ENCODE measurements at regions not wholly inside any gene's neighbourhood (a gene's known extent, or its start where the extent isn't known, plus 50 kb on each side); places are given as distances from the start of the nearest gene placed in this dataset.

DNA sequence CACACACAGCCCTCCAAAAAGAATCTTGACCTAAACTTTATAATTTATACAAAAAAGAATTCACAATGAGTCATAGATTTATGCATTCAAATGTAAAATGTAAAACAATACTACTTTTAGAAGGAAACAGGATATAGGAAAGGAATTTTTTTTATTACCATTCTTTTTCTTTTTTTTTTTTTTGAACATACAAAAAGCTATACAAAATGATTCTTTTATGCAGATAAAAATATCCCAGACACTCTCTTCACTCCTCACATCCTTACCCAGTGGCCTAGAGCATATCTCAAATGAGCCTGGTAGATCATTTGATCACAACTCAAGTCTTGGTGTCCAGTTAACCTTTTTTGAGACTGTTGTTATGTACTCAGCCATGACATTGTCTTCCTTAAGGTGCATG, 307.3 kb upstream of the KLF3 start:
- no peak for DNase-seq
- intact Hi-C loops (cut with DNase I; ENCODE audit: low total_unique reads), result no loop called here

DNA sequence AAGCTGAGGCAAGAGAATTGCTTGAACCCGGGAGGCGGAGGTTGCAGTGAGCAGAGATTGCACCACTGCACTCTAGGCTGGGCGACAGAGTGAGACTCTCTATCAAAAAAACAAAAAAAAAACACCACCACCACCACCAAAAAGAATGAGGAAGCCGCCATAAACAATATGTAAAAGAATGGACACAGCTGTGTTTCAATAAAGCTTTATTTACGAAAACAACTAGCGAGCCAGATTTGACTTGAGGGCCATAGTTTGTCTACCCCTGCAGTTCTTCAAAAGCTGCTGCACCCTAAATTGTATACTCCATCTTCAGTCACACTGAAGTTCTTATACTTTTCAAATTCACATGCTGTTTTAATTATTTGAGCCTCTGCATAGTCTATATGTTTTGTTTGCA, 306.5 kb upstream of the KLF3 start:
- in situ Hi-C loops (cut with MboI; ENCODE audit: low pct_ligation_motif_present in 1 of 4, low pct_unique_long_range_greater_than_20kb in 1 of 4, low sequenced_read_pairs in 3 of 4) (no loop called here), intact Hi-C loops (cut with DNase I; ENCODE audit: low total_unique reads) (no loop called here)
- H3K4me1 ChIP-seq, result no peaks in the 10 kb centered on the region
- H3K9me3 ChIP-seq, result peaks cover 0 to 5% of the 10 kb centered on the region in 2 donors
- 94 to 96% methylated on average over 6 of the region's 6 CpGs for WGBS, 2 donors (ENCODE audit: low coverage in 1 of 2)
- no peaks in the 10 kb centered on the region for H3K27me3 ChIP-seq
- TF ChIP-seq EP300 (IDR thresholded peaks at IDR 0.05; ENCODE audit: low read depth) (no peak), POLR2AphosphoS5 (IDR thresholded peaks at IDR 0.05) (no peak), POLR2A (IDR thresholded peaks at IDR 0.05) (no peak)
- TF ChIP-seq, protein P1, sequence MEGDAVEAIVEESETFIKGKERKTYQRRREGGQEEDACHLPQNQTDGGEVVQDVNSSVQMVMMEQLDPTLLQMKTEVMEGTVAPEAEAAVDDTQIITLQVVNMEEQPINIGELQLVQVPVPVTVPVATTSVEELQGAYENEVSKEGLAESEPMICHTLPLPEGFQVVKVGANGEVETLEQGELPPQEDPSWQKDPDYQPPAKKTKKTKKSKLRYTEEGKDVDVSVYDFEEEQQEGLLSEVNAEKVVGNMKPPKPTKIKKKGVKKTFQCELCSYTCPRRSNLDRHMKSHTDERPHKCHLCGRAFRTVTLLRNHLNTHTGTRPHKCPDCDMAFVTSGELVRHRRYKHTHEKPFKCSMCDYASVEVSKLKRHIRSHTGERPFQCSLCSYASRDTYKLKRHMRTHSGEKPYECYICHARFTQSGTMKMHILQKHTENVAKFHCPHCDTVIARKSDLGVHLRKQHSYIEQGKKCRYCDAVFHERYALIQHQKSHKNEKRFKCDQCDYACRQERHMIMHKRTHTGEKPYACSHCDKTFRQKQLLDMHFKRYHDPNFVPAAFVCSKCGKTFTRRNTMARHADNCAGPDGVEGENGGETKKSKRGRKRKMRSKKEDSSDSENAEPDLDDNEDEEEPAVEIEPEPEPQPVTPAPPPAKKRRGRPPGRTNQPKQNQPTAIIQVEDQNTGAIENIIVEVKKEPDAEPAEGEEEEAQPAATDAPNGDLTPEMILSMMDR (IDR thresholded peaks at IDR 0.05), result no peak
- no peak overlapping the region for H3K4me3 ChIP-seq
- no peak for DNase-seq
- no peak overlapping the region for H3K27ac ChIP-seq
- no peaks in the 10 kb centered on the region for H3K36me3 ChIP-seq

More for the DNA sequence above, 307.3 kb upstream of the KLF3 start:
- Histone ChIP-seq H3K36me3 (no peaks in the 10 kb centered on the region), H3K27me3 (no peaks in the 10 kb centered on the region), H3K4me3 (no peak overlapping the region), H3K27ac (no peak overlapping the region), H3K4me1 (no peaks in the 10 kb centered on the region), H3K9me3 (peaks cover 0 to 5% of the 10 kb centered on the region in 2 donors)
- TF ChIP-seq POLR2A (IDR thresholded peaks at IDR 0.05), result no peak
- no peak for TF ChIP-seq EP300 (IDR thresholded peaks at IDR 0.05; ENCODE audit: low read depth)
- in situ Hi-C loops (cut with MboI; ENCODE audit: low pct_ligation_motif_present in 1 of 4, low pct_unique_long_range_greater_than_20kb in 1 of 4, low sequenced_read_pairs in 3 of 4), result no loop called here

DNA sequence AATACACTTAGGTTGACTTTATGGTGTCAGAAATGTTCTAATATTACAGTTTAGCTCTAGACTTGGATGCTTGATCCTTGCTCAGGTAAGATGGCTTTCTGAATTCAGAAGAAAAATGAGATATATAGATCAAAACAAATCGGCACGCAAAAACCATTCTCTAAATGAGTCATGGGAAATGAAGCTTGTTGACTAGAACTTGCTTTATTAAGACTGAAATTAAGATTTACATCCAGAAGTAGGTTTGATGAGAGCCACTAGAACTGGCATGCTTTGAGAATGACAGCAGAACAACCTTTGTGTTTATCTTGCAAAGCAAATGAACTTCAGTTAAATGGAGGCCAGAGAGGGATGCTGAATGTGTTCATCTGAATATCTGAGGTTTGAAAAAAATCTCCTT, 304.9 kb upstream of the KLF3 start:
- 57 to 83% methylated on average over 2 of the region's 2 CpGs for WGBS, 2 donors (ENCODE audit: low coverage in 1 of 2)
- Histone ChIP-seq H3K9me3 (peaks cover 0 to 2% of the 10 kb centered on the region in 2 donors), H3K36me3 (no peaks in the 10 kb centered on the region), H3K4me3 (no peak overlapping the region), H3K27ac (no peak overlapping the region), H3K4me1 (no peaks in the 10 kb centered on the region), H3K27me3 (no peaks in the 10 kb centered on the region)
- in situ Hi-C loops (cut with MboI; ENCODE audit: low pct_ligation_motif_present in 1 of 4, low pct_unique_long_range_greater_than_20kb in 1 of 4, low sequenced_read_pairs in 3 of 4) (no loop called here), intact Hi-C loops (cut with DNase I; ENCODE audit: low total_unique reads) (no loop called here)
- no peak for DNase-seq
- TF ChIP-seq, protein P1 (IDR thresholded peaks at IDR 0.05), result no peak
- TF ChIP-seq POLR2A (IDR thresholded peaks at IDR 0.05) (no peak), EP300 (IDR thresholded peaks at IDR 0.05; ENCODE audit: low read depth) (no peak), POLR2AphosphoS5 (IDR thresholded peaks at IDR 0.05) (no peak)

DNA sequence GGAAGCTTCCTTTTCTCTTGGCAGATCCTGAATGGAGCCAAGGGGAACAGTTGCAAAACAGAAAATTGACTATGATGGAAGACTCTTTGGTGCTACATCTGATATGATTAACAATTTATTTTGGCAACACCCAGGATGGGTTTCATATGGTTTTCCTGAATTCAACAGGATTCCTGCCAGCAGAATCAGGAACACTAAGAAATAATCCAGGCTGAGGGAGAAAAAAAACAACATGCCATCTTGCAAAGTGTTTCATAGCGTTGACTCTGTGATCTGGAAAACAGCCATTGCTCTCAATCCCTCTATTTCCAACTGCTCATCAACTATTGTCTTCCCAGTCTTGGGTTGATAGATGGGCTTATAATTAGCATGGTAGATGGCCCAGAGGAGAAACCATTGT, 303.8 kb upstream of the KLF3 start:
- no peak for DNase-seq
- H3K27me3 ChIP-seq, result no peaks in the 10 kb centered on the region
- no peak overlapping the region for H3K27ac ChIP-seq
- no peak overlapping the region for H3K4me3 ChIP-seq
- TF ChIP-seq, protein P1 (IDR thresholded peaks at IDR 0.05), result no peak
- no peak for TF ChIP-seq POLR2A (IDR thresholded peaks at IDR 0.05)
- TF ChIP-seq EP300 (IDR thresholded peaks at IDR 0.05; ENCODE audit: low read depth), result no peak
- TF ChIP-seq POLR2AphosphoS5 (IDR thresholded peaks at IDR 0.05), result no peak
- no peaks in the 10 kb centered on the region for H3K36me3 ChIP-seq
- 88% methylated on average over 1 of the region's 1 CpG; no CpG with 5 or more reads in 1 of the 2 donors for WGBS, 2 donors (ENCODE audit: low coverage in 1 of 2)
- H3K4me1 ChIP-seq, result peaks cover 0 to 8% (median under 1%) of the 10 kb centered on the region in 4 donors
- no peaks in the 10 kb centered on the region for H3K9me3 ChIP-seq
- in situ Hi-C loops (cut with MboI; ENCODE audit: low pct_ligation_motif_present in 1 of 4, low pct_unique_long_range_greater_than_20kb in 1 of 4, low sequenced_read_pairs in 3 of 4), result no loop called here
- intact Hi-C loops (cut with DNase I; ENCODE audit: low total_unique reads), result no loop called here

DNA sequence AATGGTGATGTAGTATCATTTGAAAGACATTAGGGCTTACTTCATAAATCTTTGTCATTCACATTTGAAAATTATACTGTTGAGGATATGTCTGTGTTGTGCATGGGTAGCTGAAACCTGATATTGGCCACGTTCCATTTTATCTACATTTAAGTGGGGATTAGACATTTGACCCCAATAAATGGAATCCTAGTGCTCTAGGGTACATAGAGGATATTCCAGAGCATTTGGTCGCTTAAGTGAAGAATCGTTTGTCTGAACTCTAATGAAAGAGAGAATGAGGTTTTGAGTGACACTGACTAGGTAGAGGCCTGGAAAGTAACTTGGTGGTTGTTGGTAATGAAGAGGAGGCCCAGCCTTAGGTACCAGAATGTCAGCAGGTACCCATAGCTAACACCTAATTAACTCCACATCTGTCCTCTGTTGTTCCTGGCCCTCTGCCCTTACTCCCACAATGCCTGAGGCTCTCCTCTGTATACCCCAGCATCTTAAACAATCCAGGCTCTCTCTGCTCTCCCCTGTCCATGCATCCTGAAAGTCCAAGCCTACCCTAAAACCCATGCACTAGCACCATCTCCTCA, 299.5 kb upstream of the KLF3 start:
- H3K9me3 ChIP-seq, result no peaks in the 10 kb centered on the region
- H3K27me3 ChIP-seq, result no peaks in the 10 kb centered on the region
- no peak for DNase-seq
- TF ChIP-seq EP300 (IDR thresholded peaks at IDR 0.05; ENCODE audit: low read depth), result no peak
- TF ChIP-seq POLR2A (IDR thresholded peaks at IDR 0.05), result no peak
- TF ChIP-seq POLR2AphosphoS5 (IDR thresholded peaks at IDR 0.05), result no peak
- TF ChIP-seq, protein P1 (IDR thresholded peaks at IDR 0.05), result no peak
- in situ Hi-C loops (cut with MboI; ENCODE audit: low pct_ligation_motif_present in 1 of 4, low pct_unique_long_range_greater_than_20kb in 1 of 4, low sequenced_read_pairs in 3 of 4), result no loop called here
- intact Hi-C loops (cut with DNase I; ENCODE audit: low total_unique reads), result no loop called here
- H3K4me1 ChIP-seq, result peaks cover 8 to 35% (median 15%) of the 10 kb centered on the region in 4 donors
- H3K27ac ChIP-seq, result no peak overlapping the region
- H3K4me3 ChIP-seq, result no peak overlapping the region
- no peaks in the 10 kb centered on the region for H3K36me3 ChIP-seq
- 63 to 82% methylated on average over 1 to 3 of the region's 3 CpGs for WGBS, 2 donors (ENCODE audit: low coverage in 1 of 2)
